IMR-90 (cell line): ENCODE measurements at regions not wholly inside any gene's neighbourhood (a gene's known extent, or its start where the extent isn't known, plus 50 kb on each side); places are given as distances from the start of the nearest gene placed in this dataset.

Experiments
- ATAC-seq: fragments of 200-7000 bp; cut with Tn5 transposase; 2 replicates; pipeline ENCODE4 v1.9.1; 2020; ENCODE audit warnings: low read depth, mild to moderate bottlenecking, moderate library complexity
- BruUV-seq: library from RNA; stranded (reverse); fragments of 400-500 nt; replicated peaks from 2 replicates; lab custom pipeline; 2021; lab: Mats Ljungman, UMichigan
- CTCF ChIA-PET: fragments of 300-600 bp; formaldehyde crosslinking; extraction: SDS; loops from one replicate; lab custom pipeline; 2021; ENCODE audit warnings: antibody characterized with exemption; lab: Yijun Ruan, JAX
- POLR2A ChIA-PET: fragments of 300-600 bp; sonication (Branson Sonifier 250); formaldehyde crosslinking; loops from one replicate; lab custom pipeline; 2022; ENCODE audit warnings: antibody characterized with exemption; ENCODE audit not compliant: unreplicated experiment; lab: Charles Lee
- DNase-seq: peaks from one replicate; pipeline ENCODE4 v3.0.0; 2013
- H2AFZ ChIP-seq: replicated peaks from 2 replicates; pipeline ENCODE3; 2013; ENCODE audit warnings: low read length, mild to moderate bottlenecking; ENCODE audit not compliant: poor library complexity
- H2AK5ac ChIP-seq: 2 replicates; pipeline ENCODE4 v1.6.1; 2013; ENCODE audit warnings: low read depth, low read length, inconsistent platforms
- H2AK9ac ChIP-seq: replicated peaks from 2 replicates; pipeline ENCODE3; 2013; ENCODE audit warnings: mild to moderate bottlenecking, low read depth, low read length, moderate library complexity; ENCODE audit not compliant: poor library complexity
- H2BK120ac ChIP-seq: 2 replicates; pipeline ENCODE4 v1.6.1; 2013; ENCODE audit warnings: low read depth, low read length, inconsistent platforms
- H2BK15ac ChIP-seq: 3 replicates; pipeline ENCODE4 v1.6.1; 2013; ENCODE audit warnings: low read depth, low read length, inconsistent platforms
- H2BK20ac ChIP-seq: 2 replicates; pipeline ENCODE4 v1.6.1; 2013; ENCODE audit warnings: low read depth, mild to moderate bottlenecking, inconsistent platforms, low read length, moderate library complexity
- H2BK5ac ChIP-seq: 2 replicates; pipeline ENCODE4 v1.6.1; 2013; ENCODE audit warnings: mild to moderate bottlenecking, low read depth, low read length, inconsistent platforms; ENCODE audit not compliant: poor library complexity, severe bottlenecking
- H3K14ac ChIP-seq: replicated peaks from 2 replicates; pipeline ENCODE4 v1.6.1; 2013; ENCODE audit warnings: low read depth, low read length, inconsistent platforms
- H3K18ac ChIP-seq: 2 replicates; pipeline ENCODE4 v1.6.1; 2013; ENCODE audit warnings: low read depth, low read length, control low read depth
- H3K23ac ChIP-seq: 2 replicates; pipeline ENCODE4 v1.6.1; 2013; ENCODE audit warnings: low read depth, low read length, inconsistent platforms
- H3K27ac ChIP-seq: 2 replicates; pipeline ENCODE4 v1.5.1; 2013; ENCODE audit warnings: mild to moderate bottlenecking, control low read depth, low read length; ENCODE audit not compliant: insufficient read depth
- H3K27me3 ChIP-seq: 2 replicates; pipeline ENCODE4 v1.6.1; 2013; ENCODE audit warnings: low read length; ENCODE audit not compliant: control insufficient read depth, insufficient read depth
- H3K36me3 ChIP-seq: 2 replicates; pipeline ENCODE4 v1.6.1; 2013; ENCODE audit warnings: low read length, mixed read lengths; ENCODE audit not compliant: control insufficient read depth, insufficient read depth
- H3K4ac ChIP-seq: 2 replicates; pipeline ENCODE4 v1.6.1; 2013; ENCODE audit warnings: low read depth, low read length, inconsistent platforms
- H3K4me1 ChIP-seq: 2 replicates; pipeline ENCODE4 v1.6.1; 2013; ENCODE audit warnings: low read length, mixed read lengths; ENCODE audit not compliant: control insufficient read depth, insufficient read depth
- H3K4me2 ChIP-seq: 2 replicates; pipeline ENCODE4 v1.6.1; 2013; ENCODE audit warnings: low read depth, mild to moderate bottlenecking, control low read depth, low read length, moderate library complexity
- H3K4me3 ChIP-seq: 2 replicates; pipeline ENCODE4 v1.5.1; 2013; ENCODE audit warnings: low read depth, mild to moderate bottlenecking, control low read depth, low read length, moderate library complexity; ENCODE audit not compliant: insufficient read depth
- H3K56ac ChIP-seq: 2 replicates; pipeline ENCODE4 v1.6.1; 2013; ENCODE audit warnings: low read length, inconsistent platforms; ENCODE audit not compliant: insufficient read depth; ENCODE audit errors: extremely low read depth
- H3K79me1 ChIP-seq, 2 experiments: 2 replicates each; pipeline ENCODE4 v1.6.1; 2013; ENCODE audit warnings: low read length in 2 of 2, inconsistent platforms in 1 of 2, low read depth in 1 of 2
- H3K9ac ChIP-seq: 2 replicates; pipeline ENCODE4 v1.6.1; 2013; ENCODE audit warnings: low read depth, low read length, control low read depth
- H3K9me1 ChIP-seq: 2 replicates; pipeline ENCODE4 v1.6.1; 2013; ENCODE audit warnings: low read length, inconsistent platforms; ENCODE audit not compliant: insufficient read depth
- H3K9me3 ChIP-seq: 2 replicates; pipeline ENCODE4 v1.6.1; 2013; ENCODE audit warnings: low read length; ENCODE audit not compliant: control insufficient read depth, insufficient read depth
- H4K20me1 ChIP-seq: 2 replicates; pipeline ENCODE4 v1.6.1; 2013; ENCODE audit warnings: low read length, inconsistent platforms; ENCODE audit not compliant: insufficient read depth
- H4K5ac ChIP-seq: 2 replicates; pipeline ENCODE4 v1.6.1; 2013; ENCODE audit warnings: mild to moderate bottlenecking, low read depth, low read length, control low read depth
- H4K8ac ChIP-seq, 2 experiments: 2 replicates each; pipeline ENCODE4 v1.6.1; 2013; ENCODE audit warnings: low read depth in 2 of 2, low read length in 2 of 2, control low read depth in 1 of 2, inconsistent platforms in 1 of 2
- H4K91ac ChIP-seq: 2 replicates; pipeline ENCODE4 v1.6.1; 2013; ENCODE audit warnings: low read depth, low read length, inconsistent platforms; ENCODE audit not compliant: insufficient read depth
- BHLHE40 ChIP-seq: fragments of 150-350 bp; IDR thresholded peaks from 2 replicates; pipeline ENCODE4 v1.6.1; 2016; ENCODE audit warnings: mild to moderate bottlenecking, low read depth, low read length
- CEBPB ChIP-seq: IDR thresholded peaks from 2 replicates; pipeline ENCODE4 v1.6.1; 2012; ENCODE audit warnings: low read depth, low read length, improper control_type of control experiment
- CHD1 ChIP-seq: IDR thresholded peaks from 2 replicates; pipeline ENCODE4 v1.6.1; 2012; ENCODE audit warnings: low read depth, low read length, improper control_type of control experiment
- CTCF ChIP-seq: conservative IDR thresholded peaks from 2 replicates; pipeline ENCODE4 v1.5.1; 2012; ENCODE audit warnings: mild to moderate bottlenecking, low read depth, low read length, improper control_type of control experiment
- ELK1 ChIP-seq: fragments of 150-350 bp; IDR thresholded peaks from 2 replicates; pipeline ENCODE4 v1.6.1; 2016; ENCODE audit warnings: low read depth, mild to moderate bottlenecking, low read length, moderate library complexity, borderline replicate concordance
- FOS ChIP-seq: fragments of 150-350 bp; IDR thresholded peaks from 2 replicates; pipeline ENCODE4 v1.6.1; 2016; ENCODE audit warnings: low read depth, low read length
- MAFK ChIP-seq: IDR thresholded peaks from 2 replicates; pipeline ENCODE4 v1.6.1; 2012; ENCODE audit warnings: low read depth, low read length, improper control_type of control experiment
- MAZ ChIP-seq: IDR thresholded peaks from 2 replicates; pipeline ENCODE4 v1.6.1; 2012; ENCODE audit warnings: low read depth, mild to moderate bottlenecking, low read length, improper control_type of control experiment, moderate library complexity, borderline replicate concordance
- MXI1 ChIP-seq: IDR thresholded peaks from 2 replicates; pipeline ENCODE4 v1.6.1; 2012; ENCODE audit warnings: low read depth, mild to moderate bottlenecking, low read length, moderate library complexity, borderline replicate concordance
- NFE2L2 ChIP-seq: fragments of 150-350 bp; IDR thresholded peaks from 2 replicates; pipeline ENCODE4 v1.6.1; 2016; ENCODE audit warnings: low read depth, mild to moderate bottlenecking, low read length
- POLR2A ChIP-seq: IDR thresholded peaks from 2 replicates; pipeline ENCODE4 v1.6.1; 2012; ENCODE audit warnings: mild to moderate bottlenecking, low read depth, low read length
- RAD21 ChIP-seq: IDR thresholded peaks from 2 replicates; pipeline ENCODE4 v1.6.1; 2012; ENCODE audit warnings: low read length, improper control_type of control experiment
- RCOR1 ChIP-seq: IDR thresholded peaks from 2 replicates; pipeline ENCODE4 v1.6.1; 2012; ENCODE audit warnings: mild to moderate bottlenecking, low read length, improper control_type of control experiment; ENCODE audit not compliant: insufficient replicate concordance
- RFX5 ChIP-seq: IDR thresholded peaks from 2 replicates; pipeline ENCODE4 v1.8.0; 2012; ENCODE audit warnings: low read depth, mild to moderate bottlenecking, low read length, moderate library complexity
- SMC3 ChIP-seq: fragments of 150-350 bp; IDR thresholded peaks from 2 replicates; pipeline ENCODE4 v1.6.1; 2016; ENCODE audit warnings: low read depth, mild to moderate bottlenecking, antibody characterized with exemption, low read length, moderate library complexity
- USF2 ChIP-seq: fragments of 150-350 bp; IDR thresholded peaks from 2 replicates; pipeline ENCODE4 v1.6.1; 2017; ENCODE audit warnings: mild to moderate bottlenecking, antibody characterized with exemption, low read length, low read depth
- WGBS, 2 experiments: methylation state at CpG; one replicate each; pipeline versions ENCODE4 v1.1.5 to v1.1.7; 2013; ENCODE audit warnings: missing lambda C conversion rate in 2 of 2; ENCODE audit not compliant: insufficient read length in 1 of 2; ENCODE audit errors: extremely low coverage in 2 of 2; 5-methylcytosine and 5-hydroxymethylcytosine counted together
- dilution Hi-C: fragments of 300-500 bp; cut with HindIII; formaldehyde crosslinking; loops from one replicate; pipeline ENCODE4 v1.14.3; 2018; ENCODE audit warnings: low sequenced_read_pairs; ENCODE audit not compliant: unreplicated experiment
- in situ Hi-C: fragments of 300-500 bp; cut with MboI; formaldehyde crosslinking; loops from 3 replicates; pipeline ENCODE4 v1.14.3; 2019; ENCODE audit warnings: low sequenced_read_pairs, inconsistent platforms, mixed read lengths
- intact Hi-C: fragments of 100-400 bp; cut with micrococcal nuclease; formaldehyde crosslinking; loops from 2 replicates; pipeline ENCODE4 v1.10.0; 2022

- Histone ChIP-seq H3K9me1 (no peaks in the 10 kb centered on the region), H2BK15ac (no peak overlapping the region), H4K91ac (no peak overlapping the region), H3K36me3 (no peaks in the 10 kb centered on the region), H3K18ac (no peak overlapping the region), H2AFZ (no peak overlapping the region), H3K79me1 (no peaks in the 10 kb centered on the region), H2BK5ac (no peak overlapping the region), H3K9ac (no peak overlapping the region), H3K4me2 (no peak overlapping the region), H3K23ac (no peak overlapping the region), H3K4me3 (no peak overlapping the region), H3K27ac (no peak overlapping the region), H3K27me3 (no peaks in the 10 kb centered on the region; the same call in 1 of the 2 replicates), H2BK20ac (no peak overlapping the region), H2AK5ac (no peak overlapping the region), H4K5ac (no peak overlapping the region), H3K4ac (no peak overlapping the region), H3K14ac (no peak overlapping the region), H2AK9ac (no peak overlapping the region), H3K9me3 (no peaks in the 10 kb centered on the region), H4K8ac (no peak overlapping the region), H2BK120ac (no peak overlapping the region), H4K20me1 (no peaks in the 10 kb centered on the region), H3K4me1 (no peaks in the 10 kb centered on the region), H3K56ac (no peak overlapping the region)
- in situ Hi-C loops: no loop called here
- TF ChIP-seq CHD1: no peak
- no peak for TF ChIP-seq MXI1
- no peak for TF ChIP-seq SMC3
- TF ChIP-seq CEBPB: no peak
- no peak for TF ChIP-seq RFX5
- TF ChIP-seq FOS: no peak
- no peak for TF ChIP-seq ELK1
- no peak for TF ChIP-seq USF2
- TF ChIP-seq BHLHE40: no peak
- no peak for TF ChIP-seq MAZ
- no peak for TF ChIP-seq CTCF
- no peak for TF ChIP-seq RCOR1
- TF ChIP-seq POLR2A: no peak
- no peak for TF ChIP-seq MAFK
- TF ChIP-seq NFE2L2: no peak
- TF ChIP-seq RAD21: no peak
- no TSS peak for BruUV-seq
- CTCF ChIA-PET: no interaction called here
- DNase-seq (no peak), ATAC-seq (no peak)
- intact Hi-C loops: no loop called here
- dilution Hi-C loops: no loop called here
- POLR2A ChIA-PET: no interaction called here
- WGBS, 2 experiments: no CpG with 5 or more reads among the region's 2 CpGs
Observed at GRCh38 chr16:47971225-47971624, 184.6 kb downstream of the ABCC12 start.
